Stimulated activated naive CD4-positive, alpha-beta T cell treated with Interleukin-2 at 50 U/mL for 16 hours (primary cell): ENCODE measurements at regions not wholly inside any gene's neighbourhood (a gene's known extent, or its start where the extent isn't known, plus 50 kb on each side); places are given as distances from the start of the nearest gene placed in this dataset.
"Not testable (repeated sequence)": the region's sequence is repeated elsewhere in the genome, so short reads cannot be mapped to it uniquely, and the experiment has no call there.

Experiments used
- DNase-seq: peaks from one replicate; lab custom pipeline; 2025; lab: John Stamatoyannopoulos, UW

DNA sequence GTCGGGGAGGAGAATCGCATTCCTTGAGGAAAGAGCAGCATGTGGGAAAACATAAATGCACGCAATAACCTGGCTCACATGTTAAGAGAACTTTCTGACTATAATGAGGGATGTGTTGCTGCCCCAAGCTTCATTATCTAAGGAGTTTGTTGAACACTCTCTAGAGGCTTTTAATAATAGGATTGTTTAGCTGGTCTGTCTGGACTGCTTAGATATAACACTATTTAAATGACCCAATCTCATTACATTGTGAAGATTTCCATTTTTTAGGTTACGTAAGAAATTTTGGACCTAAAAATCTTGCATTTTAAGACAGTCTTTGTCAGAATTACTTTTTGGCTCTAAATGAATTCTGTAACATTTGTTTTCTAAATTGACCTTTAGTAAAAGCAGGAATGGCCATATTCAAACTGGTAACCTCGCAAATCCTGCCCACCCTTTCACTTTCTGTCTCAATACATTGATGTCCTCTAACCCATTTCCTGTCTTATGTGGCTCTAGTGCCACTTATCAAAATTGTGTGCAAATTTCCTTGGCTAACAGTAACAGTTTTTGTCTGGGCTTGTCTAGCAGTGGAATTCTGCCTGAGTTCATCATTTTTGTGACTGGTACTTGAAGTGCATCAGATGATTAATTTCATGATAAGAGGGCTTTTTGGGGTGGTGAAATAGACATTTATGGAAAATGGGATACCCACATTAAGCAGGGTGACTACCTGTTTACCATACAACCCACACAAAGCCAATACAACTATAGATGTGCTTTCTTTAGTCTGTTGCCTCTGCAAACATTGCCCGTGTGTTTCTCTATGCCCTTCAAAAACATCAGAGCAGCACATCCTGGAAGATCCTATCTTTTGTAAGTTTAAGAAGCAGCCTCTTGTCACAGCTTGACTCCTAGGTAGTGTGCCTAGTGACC, 61.6 kb upstream of the IKBKE start:
- DNase-seq = not testable (repeated sequence)

DNA sequence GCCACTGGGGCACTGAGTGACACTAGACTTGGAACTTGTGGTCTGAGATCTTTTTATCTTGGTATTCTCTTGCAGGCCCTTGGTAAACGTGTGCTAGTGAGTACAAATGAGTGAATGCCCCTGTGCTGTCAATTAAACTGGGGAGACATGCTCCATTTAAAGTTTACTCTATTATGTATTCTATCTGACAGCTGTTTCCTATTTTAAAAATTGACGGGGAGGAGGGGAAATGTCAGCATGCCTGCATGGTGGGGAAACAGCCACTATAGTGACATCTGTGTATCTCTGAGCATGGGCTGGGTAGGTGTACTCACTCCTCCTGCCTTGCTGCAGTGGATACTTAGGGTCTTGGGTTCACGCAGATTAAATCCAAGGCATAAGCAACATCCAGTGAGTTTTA, 59.0 kb upstream of the IKBKE start:
- DNase-seq = no peak

- no peak for DNase-seq
These were observed 54.3 kb upstream of the IKBKE start for GRCh38 chr1:206415942-206416341.

DNA sequence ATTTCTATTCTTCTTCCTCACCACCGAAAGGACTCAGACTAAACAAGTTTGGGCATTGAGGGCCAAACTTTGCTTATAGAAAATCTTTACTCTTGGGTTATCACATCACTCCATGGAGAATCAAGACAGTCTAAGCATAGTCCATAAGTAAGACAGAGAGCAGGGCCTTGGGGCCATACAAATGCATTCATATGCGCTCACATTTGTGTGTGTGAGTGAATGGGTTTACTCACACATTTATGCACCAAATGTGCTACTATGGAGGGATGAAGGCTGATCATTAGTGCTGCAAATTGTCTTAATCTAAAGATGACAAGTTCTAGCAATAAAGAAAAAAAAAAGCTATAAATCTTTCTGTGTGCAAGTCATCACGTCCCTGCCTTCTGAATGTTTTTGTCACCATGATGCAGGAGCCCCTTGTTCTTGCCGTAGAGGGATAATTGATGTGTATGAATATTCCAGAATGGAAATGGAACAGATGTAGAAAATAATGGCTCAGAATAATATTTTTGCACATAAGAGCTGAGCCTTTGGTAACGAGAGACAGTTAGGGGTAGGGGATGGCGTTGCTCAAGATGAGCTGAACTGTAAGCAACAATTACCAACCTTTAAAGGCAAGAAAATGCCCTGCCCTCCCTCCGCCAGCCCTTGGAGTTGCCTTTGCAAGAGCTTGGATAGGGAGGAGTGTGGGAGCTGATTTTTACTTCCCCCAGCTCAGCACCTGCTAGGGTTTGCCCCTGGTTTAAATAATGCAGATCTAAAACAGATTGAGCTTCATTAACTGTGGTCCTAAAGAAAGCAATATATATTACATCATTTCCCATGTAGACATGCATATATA, 52.3 kb upstream of the IKBKE start:
- no peak for DNase-seq

GRCh38 chr1:206419250-206419649, 51.0 kb upstream of the IKBKE start:
- DNase-seq = no peak

- DNase-seq = no peak
These were observed 50.5 kb upstream of the IKBKE start for GRCh38 chr1:206419783-206420182.

- DNase-seq = no peak
These were observed 49.8 kb upstream of the IKBKE start for GRCh38 chr1:206420471-206420870.
